Transverse colon (tissue), 4 donors: ENCODE measurements at regions not wholly inside any gene's neighbourhood (a gene's known extent, or its start where the extent isn't known, plus 50 kb on each side); places are given as distances from the start of the nearest gene placed in this dataset.

Source experiments
- DNase-seq: peaks from one replicate; pipeline ENCODE4 v3.0.0-alpha.2; 2019
- H3K27ac ChIP-seq, 4 donors: fragments of 200-600 bp; sonication (generic); 2 replicates each; pipeline ENCODE4 v1.5.1; 2016 to 2018; ENCODE audit warnings: inconsistent platforms in 4 of 4
- H3K27me3 ChIP-seq: fragments of 200-600 bp; sonication (generic); 2 replicates; pipeline ENCODE4 v1.5.1; 2017; ENCODE audit warnings: inconsistent platforms
- H3K36me3 ChIP-seq, 4 donors: fragments of 200-600 bp; sonication (generic); 2 replicates each; pipeline ENCODE4 v1.5.1; 2017 to 2019; ENCODE audit warnings: inconsistent platforms in 4 of 4
- H3K4me1 ChIP-seq, 4 donors: fragments of 200-600 bp; sonication (generic); 2 replicates each; pipeline ENCODE4 v1.5.1; 2017 to 2020; ENCODE audit warnings: inconsistent platforms in 4 of 4
- H3K4me3 ChIP-seq, 4 donors: fragments of 200-600 bp; sonication (generic); 1 replicate in 1 of 4; 2 replicates in 3 of 4; pipeline versions ENCODE4 v1.5.1 to v1.6.1; 2017 to 2019; ENCODE audit warnings: inconsistent platforms in 4 of 4
- H3K9me3 ChIP-seq, 2 donors: fragments of 200-600 bp; sonication (generic); 2 replicates each; pipeline ENCODE4 v1.5.1; 2017 to 2019; ENCODE audit warnings: inconsistent platforms in 2 of 2
- CTCF ChIP-seq, 5 experiments: fragments of 200-600 bp in 3 of 5; fragments of 450-650 bp in 2 of 5; sonication (generic) in 3 of 5; IDR thresholded peaks; 1 replicate in 2 of 5; 2 replicates in 3 of 5; pipeline ENCODE4 v1.5.1; 2016 to 2017; ENCODE audit warnings: antibody characterized with exemption in 5 of 5, inconsistent platforms in 3 of 5, mild to moderate bottlenecking in 2 of 5, moderate library complexity in 1 of 5
- EP300 ChIP-seq: sonication (generic); formaldehyde crosslinking; IDR thresholded peaks from one replicate; pipeline ENCODE4 v1.6.1; 2017; ENCODE audit warnings: antibody characterized with exemption, low read depth
- POLR2A ChIP-seq: fragments of 450-650 bp; IDR thresholded peaks from one replicate; pipeline ENCODE4 v1.6.1; 2016; ENCODE audit warnings: antibody characterized with exemption, mild to moderate bottlenecking, moderate library complexity
- POLR2AphosphoS5 ChIP-seq, 3 donors: sonication (generic); formaldehyde crosslinking; IDR thresholded peaks; one replicate each; pipeline ENCODE4 v1.6.1; 2016; ENCODE audit warnings: antibody characterized with exemption in 3 of 3
- WGBS, 2 donors: methylation state at CpG; one replicate each; pipeline ENCODE4 v1.1.5; 2018; ENCODE audit warnings: low coverage in 1 of 2; 5-methylcytosine and 5-hydroxymethylcytosine counted together
- in situ Hi-C, 4 donors: fragments of 200-750 bp; cut with MboI; loops; one replicate each; pipeline versions ENCODE4 v1.15.0 to v1.15.1; 2017; ENCODE audit warnings: low sequenced_read_pairs in 3 of 4, low pct_ligation_motif_present in 1 of 4, low pct_unique_long_range_greater_than_20kb in 1 of 4
- intact Hi-C: fragments of 100-400 bp; cut with DNase I; formaldehyde crosslinking; loops from one replicate; pipeline ENCODE4 v1.15.1; 2023; ENCODE audit warnings: low total_unique reads

DNA sequence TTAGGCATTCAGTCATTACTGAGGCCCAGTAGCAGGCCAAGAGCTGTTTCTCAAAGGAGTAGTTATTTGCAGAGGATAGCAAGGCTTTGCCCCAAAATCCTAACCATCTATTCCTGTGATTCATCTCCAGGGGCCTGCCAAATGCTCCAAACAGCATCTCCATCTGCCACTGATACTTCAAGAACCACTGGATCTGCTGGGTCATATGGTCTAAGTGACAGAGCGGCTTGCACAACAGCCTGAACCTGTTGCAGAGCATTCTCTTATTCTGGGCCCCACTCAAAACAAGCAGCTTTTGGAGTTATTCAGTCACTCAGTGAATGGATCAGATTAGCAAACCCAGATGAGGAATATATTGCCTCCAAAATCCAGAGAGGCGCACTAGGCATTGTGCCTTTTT is 68.8 kb upstream of the ALDH1A3 start:
- no peaks in the 10 kb centered on the region for H3K27me3 ChIP-seq
- in situ Hi-C loops, result no loop called here
- H3K36me3 ChIP-seq, result no peaks in the 10 kb centered on the region
- H3K4me3 ChIP-seq, result no peak overlapping the region
- DNase-seq, result no peak
- no peak for TF ChIP-seq CTCF (IDR thresholded peaks at IDR 0.05)
- no peak for TF ChIP-seq EP300
- intact Hi-C loops, result no loop called here
- 95% methylated on average over 2 of the region's 2 CpGs; no CpG with 5 or more reads in 1 of the 2 donors for WGBS, 2 donors
- no peaks in the 10 kb centered on the region for H3K4me1 ChIP-seq
- peaks cover 5 to 12% of the 10 kb centered on the region in 2 donors for H3K9me3 ChIP-seq
- no peak overlapping the region for H3K27ac ChIP-seq

DNA sequence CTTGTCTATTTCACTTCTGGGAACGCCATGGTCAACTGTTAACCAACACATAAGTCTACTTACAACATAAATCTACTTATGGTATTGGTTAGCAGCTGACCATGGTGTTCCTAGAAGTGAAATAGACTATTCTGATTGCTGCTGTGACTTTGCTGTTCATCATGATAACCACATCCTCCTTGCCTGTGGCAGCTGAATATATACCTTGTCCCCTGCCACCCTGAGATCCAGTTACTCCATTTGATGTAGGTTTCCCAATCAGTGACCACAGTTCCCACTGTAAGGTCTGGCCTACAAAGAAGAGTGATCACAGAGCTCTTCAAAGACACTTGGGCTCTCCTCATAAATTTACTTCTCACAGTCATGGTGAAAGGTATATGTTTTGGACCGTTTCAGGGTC is 66.8 kb upstream of the ALDH1A3 start:
- TF ChIP-seq EP300, result no peak
- TF ChIP-seq POLR2AphosphoS5 (IDR thresholded peaks at IDR 0.05), result no peak
- TF ChIP-seq CTCF (IDR thresholded peaks at IDR 0.05), result no peak
- Histone ChIP-seq H3K4me1 (no peaks in the 10 kb centered on the region), H3K36me3 (no peaks in the 10 kb centered on the region), H3K27ac (no peak overlapping the region), H3K4me3 (no peak overlapping the region), H3K27me3 (no peaks in the 10 kb centered on the region), H3K9me3 (peaks cover 5 to 14% of the 10 kb centered on the region in 2 donors)
- in situ Hi-C loops (no loop called here), intact Hi-C loops (no loop called here)
- DNase-seq, result no peak
- WGBS, 2 donors, result 53 to 100% methylated on average over 1 to 2 of the region's 2 CpGs

DNA sequence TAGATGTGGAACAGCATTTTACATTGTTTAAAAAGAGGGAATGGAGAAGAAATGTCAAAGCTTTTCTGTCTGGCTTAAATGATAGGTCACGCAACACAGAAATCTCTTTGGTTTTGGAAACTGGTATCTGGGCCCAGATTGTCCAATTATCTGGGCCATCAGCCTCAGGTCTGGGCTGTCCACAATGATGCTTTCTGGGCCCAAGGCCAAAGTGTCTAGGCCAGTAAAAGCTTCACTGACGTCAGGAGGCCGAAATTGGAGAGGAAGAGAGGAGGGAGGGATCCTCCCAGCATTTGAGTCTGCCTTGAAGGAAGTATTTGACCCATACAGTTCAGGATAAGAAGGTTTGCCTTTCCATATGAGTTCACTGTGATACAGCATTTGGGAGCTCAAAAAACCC is 60.7 kb upstream of the ALDH1A3 start:
- peaks cover 5 to 14% of the 10 kb centered on the region in 2 donors for H3K9me3 ChIP-seq
- intact Hi-C loops (no loop called here), in situ Hi-C loops (no loop called here)
- no peak overlapping the region for H3K4me3 ChIP-seq
- H3K4me1 ChIP-seq, result no peaks in the 10 kb centered on the region
- H3K27me3 ChIP-seq, result no peaks in the 10 kb centered on the region
- TF ChIP-seq CTCF (IDR thresholded peaks at IDR 0.05), result no peak
- no peak for TF ChIP-seq POLR2AphosphoS5 (IDR thresholded peaks at IDR 0.05)
- no peak for TF ChIP-seq EP300
- H3K36me3 ChIP-seq, result no peaks in the 10 kb centered on the region
- 33 to 39% methylated on average over 3 of the region's 3 CpGs for WGBS, 2 donors
- H3K27ac ChIP-seq, result no peak overlapping the region
- DNase-seq, result no peak

GRCh38 chr15:100820528-100820927 is 59.1 kb upstream of the ALDH1A3 start:
- H3K27me3 ChIP-seq, result no peaks in the 10 kb centered on the region
- 48 to 55% methylated on average over 4 of the region's 4 CpGs for WGBS, 2 donors
- H3K36me3 ChIP-seq, result no peaks in the 10 kb centered on the region
- H3K9me3 ChIP-seq, result peaks cover 3 to 5% of the 10 kb centered on the region in 2 donors
- intact Hi-C loops, result no loop called here
- no peak overlapping the region for H3K4me3 ChIP-seq
- no peak overlapping the region for H3K27ac ChIP-seq
- in situ Hi-C loops, result no loop called here
- TF ChIP-seq POLR2AphosphoS5 (IDR thresholded peaks at IDR 0.05), result no peak
- no peak for TF ChIP-seq CTCF (IDR thresholded peaks at IDR 0.05)
- TF ChIP-seq POLR2A, result no peak
- no peak for TF ChIP-seq EP300
- H3K4me1 ChIP-seq, result no peaks in the 10 kb centered on the region
- DNase-seq, result no peak
